ENCODE measurements at regions not wholly inside any gene's neighbourhood (a gene's known extent, or its start where the extent isn't known, plus 50 kb on each side); places are given as distances from the start of the nearest gene placed in this dataset.

- Histone ChIP-seq H3K36me3 (ENCODE audit: control insufficient read depth, insufficient read depth, low read length) (no peaks in the 10 kb centered on the region), H2AK9ac (replicated peaks; ENCODE audit: low read depth, low read length, poor library complexity) (no peak overlapping the region), H2AK5ac (ENCODE audit: low read depth, low read length) (no peak overlapping the region), H4K20me1 (ENCODE audit: insufficient read depth, low read length) (no peaks in the 10 kb centered on the region), H2AFZ (replicated peaks; ENCODE audit: low read length, poor library complexity) (no peak overlapping the region), H3K9me3 (ENCODE audit: control insufficient read depth, insufficient read depth, low read length) (no peaks in the 10 kb centered on the region), H2BK5ac (ENCODE audit: low read depth, low read length, poor library complexity, severe bottlenecking) (no peak overlapping the region), H3K27ac (ENCODE audit: insufficient read depth, low read length) (no peak overlapping the region), H4K5ac (ENCODE audit: low read depth, low read length) (no peak overlapping the region), H3K4me2 (ENCODE audit: low read depth, low read length) (no peak overlapping the region), H3K9me1 (ENCODE audit: insufficient read depth, low read length) (no peaks in the 10 kb centered on the region), H3K4ac (ENCODE audit: low read depth, low read length) (no peak overlapping the region), H2BK120ac (ENCODE audit: low read depth, low read length) (no peak overlapping the region), H2BK20ac (ENCODE audit: low read depth, low read length) (no peak overlapping the region), H4K8ac (ENCODE audit: low read depth in 2 of 2, low read length in 2 of 2) (no peak overlapping the region), H3K79me1 (ENCODE audit: low read depth in 1 of 2, low read length in 2 of 2) (no peaks in the 10 kb centered on the region), H4K91ac (ENCODE audit: insufficient read depth, low read depth, low read length) (no peak overlapping the region), H3K18ac (ENCODE audit: low read depth, low read length) (no peak overlapping the region), H2BK15ac (ENCODE audit: low read depth, low read length) (no peak overlapping the region), H3K56ac (ENCODE audit: extremely low read depth, insufficient read depth, low read length) (no peak overlapping the region), H3K27me3 (ENCODE audit: control insufficient read depth, insufficient read depth, low read length) (no peaks in the 10 kb centered on the region), H3K4me1 (ENCODE audit: control insufficient read depth, insufficient read depth, low read length) (no peaks in the 10 kb centered on the region), H3K14ac (replicated peaks; ENCODE audit: low read depth, low read length) (no peak overlapping the region), H3K9ac (ENCODE audit: low read depth, low read length) (no peak overlapping the region), H3K4me3 (ENCODE audit: insufficient read depth, low read depth, low read length) (no peak overlapping the region), H3K23ac (ENCODE audit: low read depth, low read length) (no peak overlapping the region)
- WGBS, 2 experiments (ENCODE audit: extremely low coverage in 2 of 2, insufficient read length in 1 of 2): no CpG with 5 or more reads among the region's 3 CpGs
- ChIA-PET POLR2A (ENCODE audit: unreplicated experiment) (no interaction called here), CTCF (no interaction called here)
- intact Hi-C loops (cut with micrococcal nuclease): no loop called here
- TF ChIP-seq RCOR1 (IDR thresholded peaks at IDR 0.05; ENCODE audit: insufficient replicate concordance, low read length) (no peak), FOS (IDR thresholded peaks at IDR 0.05; ENCODE audit: low read depth, low read length) (no peak), MAFK (IDR thresholded peaks at IDR 0.05; ENCODE audit: low read depth, low read length) (no peak), NFE2L2 (IDR thresholded peaks at IDR 0.05; ENCODE audit: low read depth, low read length) (no peak), CHD1 (IDR thresholded peaks at IDR 0.05; ENCODE audit: low read depth, low read length) (no peak), CEBPB (IDR thresholded peaks at IDR 0.05; ENCODE audit: low read depth, low read length) (no peak), POLR2A (IDR thresholded peaks at IDR 0.05; ENCODE audit: low read depth, low read length) (no peak), RAD21 (IDR thresholded peaks at IDR 0.05; ENCODE audit: low read length) (no peak), RFX5 (IDR thresholded peaks at IDR 0.05; ENCODE audit: low read depth, low read length) (no peak), USF2 (IDR thresholded peaks at IDR 0.05; ENCODE audit: low read depth, low read length) (no peak), ELK1 (IDR thresholded peaks at IDR 0.05; ENCODE audit: borderline replicate concordance, low read depth, low read length) (no peak), MAZ (IDR thresholded peaks at IDR 0.05; ENCODE audit: borderline replicate concordance, low read depth, low read length) (no peak)
- TF ChIP-seq, protein P1, sequence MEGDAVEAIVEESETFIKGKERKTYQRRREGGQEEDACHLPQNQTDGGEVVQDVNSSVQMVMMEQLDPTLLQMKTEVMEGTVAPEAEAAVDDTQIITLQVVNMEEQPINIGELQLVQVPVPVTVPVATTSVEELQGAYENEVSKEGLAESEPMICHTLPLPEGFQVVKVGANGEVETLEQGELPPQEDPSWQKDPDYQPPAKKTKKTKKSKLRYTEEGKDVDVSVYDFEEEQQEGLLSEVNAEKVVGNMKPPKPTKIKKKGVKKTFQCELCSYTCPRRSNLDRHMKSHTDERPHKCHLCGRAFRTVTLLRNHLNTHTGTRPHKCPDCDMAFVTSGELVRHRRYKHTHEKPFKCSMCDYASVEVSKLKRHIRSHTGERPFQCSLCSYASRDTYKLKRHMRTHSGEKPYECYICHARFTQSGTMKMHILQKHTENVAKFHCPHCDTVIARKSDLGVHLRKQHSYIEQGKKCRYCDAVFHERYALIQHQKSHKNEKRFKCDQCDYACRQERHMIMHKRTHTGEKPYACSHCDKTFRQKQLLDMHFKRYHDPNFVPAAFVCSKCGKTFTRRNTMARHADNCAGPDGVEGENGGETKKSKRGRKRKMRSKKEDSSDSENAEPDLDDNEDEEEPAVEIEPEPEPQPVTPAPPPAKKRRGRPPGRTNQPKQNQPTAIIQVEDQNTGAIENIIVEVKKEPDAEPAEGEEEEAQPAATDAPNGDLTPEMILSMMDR (conservative IDR thresholded peaks at IDR 0.05; ENCODE audit: low read depth, low read length): no peak
- DNase-seq (no peak), ATAC-seq (ENCODE audit: low read depth) (no peak)
- dilution Hi-C loops (cut with HindIII; ENCODE audit: low sequenced_read_pairs, unreplicated experiment): no loop called here
- BruUV-seq (replicated peaks): no TSS peak
- in situ Hi-C loops (cut with MboI; ENCODE audit: low sequenced_read_pairs): no loop called here
These were observed 288.7 kb upstream of the RORA start for GRCh38 chr15:61517776-61518175.
